ENCODE measurements at regions not wholly inside any gene's neighbourhood (a gene's known extent, or its start where the extent isn't known, plus 50 kb on each side); places are given as distances from the start of the nearest gene placed in this dataset.

- TF ChIP-seq CTCF (IDR thresholded peaks at IDR 0.05) (no peak), POLR2A (IDR thresholded peaks at IDR 0.05) (no peak)
These were observed 319.1 kb upstream of the PFKP start for GRCh38 chr10:2748287-2748686.
